ENCODE measurements at regions not wholly inside any gene's neighbourhood (a gene's known extent, or its start where the extent isn't known, plus 50 kb on each side); places are given as distances from the start of the nearest gene placed in this dataset.

GRCh38 chr5:166338801-166339200, 1952.6 kb upstream of the WWC1 start:
- DNase-seq (ENCODE audit: insufficient read length, low spot score, missing footprints): no peak
- Histone ChIP-seq H3K4me1 (ENCODE audit: insufficient read depth, low read length) (no peaks in the 10 kb centered on the region), H3K79me2 (ENCODE audit: insufficient read depth, low read length) (no peaks in the 10 kb centered on the region), H2AFZ (ENCODE audit: low read length) (no peak overlapping the region), H4K20me1 (ENCODE audit: insufficient read depth, low read length) (no peaks in the 10 kb centered on the region), H3K9me3 (ENCODE audit: low read depth, low read length) (no peaks in the 10 kb centered on the region), H3K4me2 (ENCODE audit: insufficient read depth, low read length) (no peak overlapping the region), H3K27ac (ENCODE audit: low read depth, low read length) (no peak overlapping the region), H3K27me3 (ENCODE audit: insufficient read depth, low read length) (no peaks in the 10 kb centered on the region), H3K36me3 (ENCODE audit: insufficient read depth, low read length) (no peaks in the 10 kb centered on the region), H3K4me3 (ENCODE audit: insufficient read depth, low read length) (no peak overlapping the region)
- no peak for TF ChIP-seq CTCF (IDR thresholded peaks at IDR 0.05; ENCODE audit: extremely low read depth, low read depth, low read length)

- H3K4me3 ChIP-seq (ENCODE audit: insufficient read depth, low read length): no peak overlapping the region
- no peak for DNase-seq (ENCODE audit: insufficient read length, low spot score, missing footprints)
- H3K27ac ChIP-seq (ENCODE audit: low read depth, low read length): no peak overlapping the region
- no peaks in the 10 kb centered on the region for H3K36me3 ChIP-seq (ENCODE audit: insufficient read depth, low read length)
- no peaks in the 10 kb centered on the region for H4K20me1 ChIP-seq (ENCODE audit: insufficient read depth, low read length)
- H3K27me3 ChIP-seq (ENCODE audit: insufficient read depth, low read length): no peaks in the 10 kb centered on the region
- no peak overlapping the region for H3K4me2 ChIP-seq (ENCODE audit: insufficient read depth, low read length)
- no peaks in the 10 kb centered on the region for H3K9me3 ChIP-seq (ENCODE audit: low read depth, low read length)
- no peak for TF ChIP-seq CTCF (IDR thresholded peaks at IDR 0.05; ENCODE audit: extremely low read depth, low read depth, low read length)
- H2AFZ ChIP-seq (ENCODE audit: low read length): no peak overlapping the region
- H3K4me1 ChIP-seq (ENCODE audit: insufficient read depth, low read length): no peaks in the 10 kb centered on the region
- no peaks in the 10 kb centered on the region for H3K79me2 ChIP-seq (ENCODE audit: insufficient read depth, low read length)
Observed at GRCh38 chr5:166340039-166340438, 1951.4 kb upstream of the WWC1 start.

- Histone ChIP-seq H4K20me1 (ENCODE audit: insufficient read depth, low read length) (no peaks in the 10 kb centered on the region), H3K27ac (ENCODE audit: low read depth, low read length) (no peak overlapping the region), H3K4me2 (ENCODE audit: insufficient read depth, low read length) (no peak overlapping the region), H3K4me1 (ENCODE audit: insufficient read depth, low read length) (no peaks in the 10 kb centered on the region), H3K9me3 (ENCODE audit: low read depth, low read length) (no peaks in the 10 kb centered on the region), H3K27me3 (ENCODE audit: insufficient read depth, low read length) (no peaks in the 10 kb centered on the region), H3K36me3 (ENCODE audit: insufficient read depth, low read length) (no peaks in the 10 kb centered on the region), H3K4me3 (ENCODE audit: insufficient read depth, low read length) (no peak overlapping the region), H2AFZ (ENCODE audit: low read length) (no peak overlapping the region), H3K79me2 (ENCODE audit: insufficient read depth, low read length) (no peaks in the 10 kb centered on the region)
- no peak for TF ChIP-seq CTCF (IDR thresholded peaks at IDR 0.05; ENCODE audit: extremely low read depth, low read depth, low read length)
- no peak for DNase-seq (ENCODE audit: insufficient read length, low spot score, missing footprints)
Observed at GRCh38 chr5:166341740-166342337, 1949.6 kb upstream of the WWC1 start.

- H4K20me1 ChIP-seq (ENCODE audit: insufficient read depth, low read length): no peaks in the 10 kb centered on the region
Observed at GRCh38 chr5:166342402-166342801, 1949.0 kb upstream of the WWC1 start.

More at GRCh38 chr5:166342402-166342801, 1949.0 kb upstream of the WWC1 start:
- no peaks in the 10 kb centered on the region for H3K36me3 ChIP-seq (ENCODE audit: insufficient read depth, low read length)
- H2AFZ ChIP-seq (ENCODE audit: low read length): no peak overlapping the region
- no peak overlapping the region for H3K4me3 ChIP-seq (ENCODE audit: insufficient read depth, low read length)
- no peaks in the 10 kb centered on the region for H3K27me3 ChIP-seq (ENCODE audit: insufficient read depth, low read length)
- TF ChIP-seq CTCF (IDR thresholded peaks at IDR 0.05; ENCODE audit: extremely low read depth, low read depth, low read length): no peak
- DNase-seq (ENCODE audit: insufficient read length, low spot score, missing footprints): no peak
- H3K4me2 ChIP-seq (ENCODE audit: insufficient read depth, low read length): no peak overlapping the region
- no peaks in the 10 kb centered on the region for H3K79me2 ChIP-seq (ENCODE audit: insufficient read depth, low read length)
- no peak overlapping the region for H3K27ac ChIP-seq (ENCODE audit: low read depth, low read length)
- no peaks in the 10 kb centered on the region for H3K9me3 ChIP-seq (ENCODE audit: low read depth, low read length)
- H3K4me1 ChIP-seq (ENCODE audit: insufficient read depth, low read length): no peaks in the 10 kb centered on the region
